Breast epithelium (tissue), 4 donors: ENCODE measurements at regions not wholly inside any gene's neighbourhood (a gene's known extent, or its start where the extent isn't known, plus 50 kb on each side); places are given as distances from the start of the nearest gene placed in this dataset.

Experiments
- DNase-seq, 2 donors: peaks; one replicate each; pipeline ENCODE4 v3.0.0-alpha.2; 2019; ENCODE audit warnings: low spot score in 2 of 2
- H3K27ac ChIP-seq, 2 donors: fragments of 200-600 bp; sonication (generic) in 1 of 2; one replicate each; pipeline ENCODE4 v1.5.1; 2016 to 2019; ENCODE audit warnings: mild to moderate bottlenecking in 1 of 2
- H3K27me3 ChIP-seq, 2 donors: fragments of 200-600 bp; sonication (generic) in 1 of 2; one replicate each; pipeline versions ENCODE4 v1.5.1 to v1.6.0; 2017 to 2019; ENCODE audit warnings: control low read depth in 1 of 2, mild to moderate bottlenecking in 1 of 2
- H3K36me3 ChIP-seq: fragments of 200-600 bp; one replicate; pipeline ENCODE4 v1.5.1; 2019
- H3K4me1 ChIP-seq, 2 donors: fragments of 200-600 bp; sonication (generic); one replicate each; pipeline ENCODE4 v1.5.1; 2016 to 2019; ENCODE audit warnings: control low read depth in 1 of 2
- H3K4me3 ChIP-seq, 3 donors: fragments of 200-600 bp; sonication (generic); 1 replicate in 2 of 3; 2 replicates in 1 of 3; pipeline ENCODE4 v1.5.1; 2016 to 2019; ENCODE audit warnings: mild to moderate bottlenecking in 3 of 3, moderate library complexity in 2 of 3
- H3K9me3 ChIP-seq, 2 donors: fragments of 200-600 bp; sonication (generic) in 1 of 2; one replicate each; pipeline ENCODE4 v1.5.1; 2016 to 2019; ENCODE audit warnings: control low read depth in 1 of 2
- CTCF ChIP-seq, 3 donors: fragments of 450-650 bp; IDR thresholded peaks; one replicate each; pipeline ENCODE4 v1.5.1; 2016 to 2017; ENCODE audit warnings: antibody characterized with exemption in 3 of 3, mild to moderate bottlenecking in 3 of 3, moderate library complexity in 3 of 3
- POLR2A ChIP-seq: fragments of 450-650 bp; IDR thresholded peaks from one replicate; pipeline ENCODE4 v1.6.1; 2016; ENCODE audit warnings: antibody characterized with exemption, mild to moderate bottlenecking, moderate library complexity
- POLR2AphosphoS5 ChIP-seq, 3 donors: sonication (generic); formaldehyde crosslinking; IDR thresholded peaks; one replicate each; pipeline ENCODE4 v1.6.1; 2017; ENCODE audit warnings: antibody characterized with exemption in 3 of 3
- intact Hi-C: fragments of 100-400 bp; cut with DNase I; formaldehyde crosslinking; loops from one replicate; pipeline ENCODE4 v1.15.1; 2023; ENCODE audit warnings: low total_unique reads

DNA sequence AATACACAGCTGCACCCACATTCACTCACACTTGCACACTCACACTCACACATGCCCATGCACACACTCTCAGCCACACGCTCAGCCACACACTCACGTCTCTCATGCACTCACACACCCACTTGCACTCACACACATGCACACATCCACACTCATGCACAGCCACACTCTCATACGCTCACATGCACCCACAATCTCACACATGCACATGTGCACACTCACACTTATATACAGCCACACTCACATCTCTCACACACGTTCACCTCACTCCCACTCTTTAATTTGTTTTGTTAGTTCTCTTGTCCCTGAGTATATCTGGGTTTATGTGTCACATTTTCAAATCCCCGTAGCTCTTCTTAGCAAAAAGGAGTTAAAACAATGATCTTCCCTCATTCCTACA is 114.9 kb downstream of the LRATD1 start:
- Histone ChIP-seq H3K4me3 (no peak overlapping the region), H3K4me1 (no peaks in the 10 kb centered on the region), H3K9me3 (no peaks in the 10 kb centered on the region), H3K27ac (no peak overlapping the region), H3K36me3 (no peaks in the 10 kb centered on the region), H3K27me3 (no peaks in the 10 kb centered on the region)
- no peak for TF ChIP-seq POLR2AphosphoS5 (IDR thresholded peaks at IDR 0.05)
- TF ChIP-seq CTCF (IDR thresholded peaks at IDR 0.05): no peak
- no peak for TF ChIP-seq POLR2A
- DNase-seq: no peak
- intact Hi-C loops: no loop called here

DNA sequence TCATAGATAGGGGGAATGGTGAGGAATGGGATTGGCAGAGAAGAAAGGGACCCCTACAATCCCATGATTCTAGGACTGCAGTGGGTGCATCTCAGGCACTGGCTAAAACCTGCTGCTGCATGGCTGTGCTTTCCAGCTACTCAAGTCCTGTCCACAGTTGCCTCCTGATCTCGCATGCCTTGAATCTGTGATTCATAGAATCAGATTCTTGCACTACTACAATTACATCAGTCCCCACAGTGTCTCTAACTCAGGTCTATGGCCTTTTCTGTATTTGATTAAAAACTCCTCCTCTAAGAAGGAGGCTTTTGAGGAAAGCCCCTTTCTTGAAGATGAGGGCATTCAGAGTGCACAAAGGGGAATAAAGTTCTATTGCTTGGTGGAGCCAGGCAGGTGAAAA is 117.4 kb downstream of the LRATD1 start:
- H3K4me1 ChIP-seq: no peaks in the 10 kb centered on the region
- no peak for TF ChIP-seq POLR2A
- no peak for TF ChIP-seq POLR2AphosphoS5 (IDR thresholded peaks at IDR 0.05)
- TF ChIP-seq CTCF (IDR thresholded peaks at IDR 0.05): no peak
- H3K27me3 ChIP-seq: no peaks in the 10 kb centered on the region
- no peak overlapping the region for H3K27ac ChIP-seq
- no peaks in the 10 kb centered on the region for H3K36me3 ChIP-seq
- no peak for DNase-seq
- H3K9me3 ChIP-seq: no peaks in the 10 kb centered on the region
- intact Hi-C loops: no loop called here
- H3K4me3 ChIP-seq: no peak overlapping the region

DNA sequence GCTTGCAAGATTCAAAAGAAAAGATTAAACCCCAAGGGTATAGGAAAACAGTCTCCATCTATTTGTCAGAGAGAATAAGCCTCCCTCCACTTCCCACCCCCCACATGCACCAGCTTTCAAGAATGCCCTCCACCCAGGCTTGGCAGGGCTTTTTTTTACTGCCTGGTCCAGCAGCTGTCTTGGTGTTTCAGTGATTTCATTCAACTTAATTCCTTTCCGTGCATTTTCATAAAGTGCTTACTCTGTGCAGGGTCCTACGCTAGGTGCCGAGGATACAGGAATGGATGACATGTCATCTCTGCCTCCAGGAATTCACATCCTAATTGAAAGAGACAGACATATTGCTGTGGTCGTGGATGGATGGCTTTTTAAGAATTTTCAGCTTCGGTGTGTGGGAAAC is 117.9 kb downstream of the LRATD1 start:
- Histone ChIP-seq H3K9me3 (no peaks in the 10 kb centered on the region), H3K27me3 (no peaks in the 10 kb centered on the region), H3K4me3 (no peak overlapping the region), H3K27ac (no peak overlapping the region), H3K4me1 (no peaks in the 10 kb centered on the region), H3K36me3 (no peaks in the 10 kb centered on the region)
- intact Hi-C loops: no loop called here
- TF ChIP-seq POLR2A (no peak), CTCF (IDR thresholded peaks at IDR 0.05) (no peak), POLR2AphosphoS5 (IDR thresholded peaks at IDR 0.05) (no peak)
- DNase-seq: no peak

DNA sequence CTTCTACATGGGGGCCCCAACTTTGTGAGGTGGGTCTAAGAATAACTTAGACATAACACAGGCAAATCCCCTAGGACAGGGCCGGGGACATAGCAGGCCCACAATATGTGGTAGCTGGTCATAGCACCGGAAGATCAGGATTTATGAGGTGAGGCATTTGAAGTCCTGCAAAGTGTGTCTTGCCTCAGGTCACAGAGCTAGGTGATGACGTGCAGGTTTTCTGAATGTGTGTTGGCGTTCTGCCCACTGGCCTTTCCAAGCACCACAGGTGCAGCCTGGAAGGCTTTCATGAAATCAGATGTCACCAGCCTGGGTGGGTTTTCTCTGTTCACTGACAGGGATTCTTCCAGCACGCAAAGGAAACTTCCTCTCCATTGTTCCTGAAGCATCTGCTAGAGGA is 119.1 kb downstream of the LRATD1 start:
- intact Hi-C loops: no loop called here
- no peak for DNase-seq
- no peak overlapping the region for H3K4me3 ChIP-seq
- no peaks in the 10 kb centered on the region for H3K4me1 ChIP-seq
- TF ChIP-seq POLR2AphosphoS5 (IDR thresholded peaks at IDR 0.05): no peak
- no peak for TF ChIP-seq POLR2A
- TF ChIP-seq CTCF (IDR thresholded peaks at IDR 0.05): no peak
- H3K27me3 ChIP-seq: no peaks in the 10 kb centered on the region
- no peaks in the 10 kb centered on the region for H3K9me3 ChIP-seq
- no peaks in the 10 kb centered on the region for H3K36me3 ChIP-seq
- no peak overlapping the region for H3K27ac ChIP-seq

GRCh38 chr2:14752295-14752694 is 119.8 kb downstream of the LRATD1 start:
- no peaks in the 10 kb centered on the region for H3K9me3 ChIP-seq
- no peaks in the 10 kb centered on the region for H3K27me3 ChIP-seq
- no peak overlapping the region for H3K4me3 ChIP-seq
- no peaks in the 10 kb centered on the region for H3K4me1 ChIP-seq
- H3K36me3 ChIP-seq: no peaks in the 10 kb centered on the region
- TF ChIP-seq POLR2AphosphoS5 (IDR thresholded peaks at IDR 0.05): no peak
- TF ChIP-seq CTCF (IDR thresholded peaks at IDR 0.05): no peak
- no peak for TF ChIP-seq POLR2A
- DNase-seq: no peak
- intact Hi-C loops: no loop called here
- no peak overlapping the region for H3K27ac ChIP-seq
